Heart right ventricle (tissue), 16 donors: ENCODE measurements at regions not wholly inside any gene's neighbourhood (a gene's known extent, or its start where the extent isn't known, plus 50 kb on each side); places are given as distances from the start of the nearest gene placed in this dataset.

Experiments used
- ATAC-seq, 8 donors: fragments of 200-7000 bp; cut with Tn5 transposase; one replicate each; pipeline ENCODE4 v1.9.1; 2020; ENCODE audit warnings: mild to moderate bottlenecking in 8 of 8, moderate library complexity in 8 of 8, moderate number of reproducible peaks in 1 of 8
- DNase-seq, 2 donors: peaks; one replicate each; pipeline ENCODE4 v3.0.0-alpha.2; 2020
- H3K27ac ChIP-seq, 10 donors: fragments of 200-600 bp; sonication (generic) in 2 of 10; one replicate each; pipeline versions ENCODE4 v1.5.0 to v1.8.0; 2020 to 2022; ENCODE audit warnings: mild to moderate bottlenecking in 3 of 10
- H3K27me3 ChIP-seq, 7 donors: fragments of 200-600 bp; one replicate each; pipeline ENCODE4 v1.8.0; 2021 to 2022; ENCODE audit warnings: mild to moderate bottlenecking in 2 of 7
- H3K36me3 ChIP-seq, 9 donors: fragments of 200-600 bp; sonication (generic) in 1 of 9; one replicate each; pipeline versions ENCODE4 v1.5.0 to v1.8.0; 2020 to 2022; ENCODE audit warnings: mild to moderate bottlenecking in 2 of 9
- H3K4me1 ChIP-seq, 9 donors: fragments of 200-600 bp; sonication (generic) in 1 of 9; one replicate each; pipeline versions ENCODE4 v1.5.0 to v1.8.0; 2020 to 2022; ENCODE audit warnings: mild to moderate bottlenecking in 4 of 9
- H3K4me3 ChIP-seq, 10 donors: fragments of 200-600 bp; sonication (generic) in 2 of 10; one replicate each; pipeline versions ENCODE4 v1.5.0 to v1.8.0; 2020 to 2022; ENCODE audit warnings: mild to moderate bottlenecking in 7 of 10, moderate library complexity in 2 of 10
- H3K9me3 ChIP-seq, 11 donors: fragments of 200-600 bp in 10 of 11; sonication (generic) in 2 of 11; one replicate each; pipeline versions ENCODE4 v1.5.0 to v1.8.0; 2013 to 2022; ENCODE audit warnings: mild to moderate bottlenecking in 2 of 11, control low read depth in 1 of 11, moderate library complexity in 1 of 11
- WGBS, 2 donors: extraction: QIAGEN DNeasy Blood & Tissue Kit; methylation state at CpG; one replicate each; pipeline ENCODE4 v1.1.7; 2013; ENCODE audit warnings: inconsistent platforms in 1 of 2; 5-methylcytosine and 5-hydroxymethylcytosine counted together
- intact Hi-C, 10 donors: fragments of 100-400 bp; cut with DNase I; formaldehyde crosslinking; loops; one replicate each; pipeline versions ENCODE4 v1.11.1 to v1.14.2; 2022
- TF ChIP-seq, protein P1 (sequence below), 9 donors: fragments of 200-600 bp; sonication (generic) in 2 of 9; IDR thresholded peaks; one replicate each; pipeline versions ENCODE4 v1.5.0 to v1.8.0; 2021 to 2022; ENCODE audit warnings: antibody characterized with exemption in 9 of 9, mild to moderate bottlenecking in 5 of 9, moderate library complexity in 1 of 9
- donor health status: Arrhythmogenic right ventricular cardiomyopathy.
- donor health status: ischemic (EF 13 %, LVEDD 7.1; RV severe dilation, severe dysfunction).
- donor health status: healthy with polysubstance abuse.
- donor health status: DM: no; HTN: yes; CAD: no.
- donor health status: DM: no; HTN: no; CAD: no.
- donor health status: ischemic (EF 25% LVEDD 6.9; RV normal size, moderate dysfunction).
- donor health status: ischemic (EF 25% LVEDD 5.7; RV mildly dilated, moderate dysfunction).
- donor health status: healthy.
- donor health status: DM: yes; HTN: yes; CAD: no.
- donor health status: Ischemic cardiomyopathy.
- donor health status: ischemic (EF 35%, LVEDD 5.7; RV mildly dilated, moderate dysfunction).
- donor health status: nonischemic (EF 11% LVEDD 7.7; RV severe dilation, severe dysfunction).
- donor health status: DM: yes; HTN: yes; CAD: no.
- donor health status: PGD.
- donor health status: ischemic (EF 29% LVEDD 5.4; RV normal size, mild dysfunction).
- donor health status: nonischemic (EF 23%, LVEDD 6.1; RV moderate dilation, normal function).

DNA sequence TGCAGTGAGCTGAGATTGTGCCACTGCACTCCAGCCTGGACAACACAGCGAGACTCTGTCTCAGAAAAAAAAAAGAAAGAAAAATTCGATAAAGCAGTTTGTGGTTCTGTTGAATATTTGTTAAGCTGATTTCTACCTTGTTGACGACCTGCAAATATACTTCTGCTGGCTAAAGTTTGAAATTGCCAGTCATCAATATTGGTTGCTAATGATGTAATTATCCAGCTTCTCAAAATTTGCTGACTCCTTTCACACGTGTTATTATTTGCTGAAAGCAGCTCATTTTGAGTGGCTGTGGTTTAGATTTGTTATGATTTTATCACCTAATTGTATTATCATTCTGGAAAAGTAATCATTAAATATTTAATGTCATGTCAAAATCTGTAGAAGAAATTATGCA is 774.3 kb downstream of the QKI start:
- intact Hi-C loops: no loop called here
- no peaks in the 10 kb centered on the region for H3K27me3 ChIP-seq

GRCh38 chr6:164185471-164185871 is 771.0 kb downstream of the QKI start:
- H3K9me3 ChIP-seq: no peaks in the 10 kb centered on the region
- ATAC-seq: no peak
- H3K27ac ChIP-seq: no peak overlapping the region
- no peak overlapping the region for H3K4me3 ChIP-seq
- intact Hi-C loops: no loop called here
- no peaks in the 10 kb centered on the region for H3K27me3 ChIP-seq
- H3K4me1 ChIP-seq: no peaks in the 10 kb centered on the region
- TF ChIP-seq, protein P1, sequence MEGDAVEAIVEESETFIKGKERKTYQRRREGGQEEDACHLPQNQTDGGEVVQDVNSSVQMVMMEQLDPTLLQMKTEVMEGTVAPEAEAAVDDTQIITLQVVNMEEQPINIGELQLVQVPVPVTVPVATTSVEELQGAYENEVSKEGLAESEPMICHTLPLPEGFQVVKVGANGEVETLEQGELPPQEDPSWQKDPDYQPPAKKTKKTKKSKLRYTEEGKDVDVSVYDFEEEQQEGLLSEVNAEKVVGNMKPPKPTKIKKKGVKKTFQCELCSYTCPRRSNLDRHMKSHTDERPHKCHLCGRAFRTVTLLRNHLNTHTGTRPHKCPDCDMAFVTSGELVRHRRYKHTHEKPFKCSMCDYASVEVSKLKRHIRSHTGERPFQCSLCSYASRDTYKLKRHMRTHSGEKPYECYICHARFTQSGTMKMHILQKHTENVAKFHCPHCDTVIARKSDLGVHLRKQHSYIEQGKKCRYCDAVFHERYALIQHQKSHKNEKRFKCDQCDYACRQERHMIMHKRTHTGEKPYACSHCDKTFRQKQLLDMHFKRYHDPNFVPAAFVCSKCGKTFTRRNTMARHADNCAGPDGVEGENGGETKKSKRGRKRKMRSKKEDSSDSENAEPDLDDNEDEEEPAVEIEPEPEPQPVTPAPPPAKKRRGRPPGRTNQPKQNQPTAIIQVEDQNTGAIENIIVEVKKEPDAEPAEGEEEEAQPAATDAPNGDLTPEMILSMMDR (IDR thresholded peaks at IDR 0.05): no peak
- 70 to 82% methylated on average over 7 of the region's 7 CpGs for WGBS, 2 donors
- H3K36me3 ChIP-seq: no peaks in the 10 kb centered on the region
- DNase-seq: no peak

More for the DNA sequence above, 774.3 kb downstream of the QKI start:
- H3K9me3 ChIP-seq: no peaks in the 10 kb centered on the region
- no peak overlapping the region for H3K27ac ChIP-seq
- H3K4me1 ChIP-seq: no peaks in the 10 kb centered on the region
- no peak overlapping the region for H3K4me3 ChIP-seq
- 87 to 91% methylated on average over 4 of the region's 4 CpGs for WGBS, 2 donors
- ATAC-seq (no peak), DNase-seq (no peak)
- H3K36me3 ChIP-seq: no peaks in the 10 kb centered on the region
- TF ChIP-seq, protein P1 (IDR thresholded peaks at IDR 0.05): no peak

- H3K4me3 ChIP-seq: no peak overlapping the region
- H3K27me3 ChIP-seq: no peaks in the 10 kb centered on the region
- DNase-seq (no peak), ATAC-seq (peak in 4 of 8 donors; percentile 34 to 58 (median 50))
- TF ChIP-seq, protein P1 (IDR thresholded peaks at IDR 0.05): no peak
- H3K9me3 ChIP-seq: no peaks in the 10 kb centered on the region
- WGBS, 2 donors: 62 to 64% methylated on average over 4 of the region's 4 CpGs
- intact Hi-C loops: no loop called here
- H3K36me3 ChIP-seq: no peaks in the 10 kb centered on the region
- H3K27ac ChIP-seq: no peak overlapping the region
- no peaks in the 10 kb centered on the region for H3K4me1 ChIP-seq
Measured at GRCh38 chr6:164184410-164184809, 769.9 kb downstream of the QKI start.

- Histone ChIP-seq H3K36me3 (no peaks in the 10 kb centered on the region), H3K27ac (no peak overlapping the region), H3K4me1 (no peaks in the 10 kb centered on the region), H3K27me3 (no peaks in the 10 kb centered on the region), H3K9me3 (no peaks in the 10 kb centered on the region), H3K4me3 (no peak overlapping the region)
- WGBS, 2 donors: 83 to 93% methylated on average over 6 of the region's 6 CpGs
- DNase-seq (peak in 1 of 2 donors; percentile 20), ATAC-seq (peak in 7 of 8 donors; percentile 31 to 82 (median 50))
- intact Hi-C loops: no loop called here
- TF ChIP-seq, protein P1 (IDR thresholded peaks at IDR 0.05): no peak
Measured at GRCh38 chr6:164183556-164184123, 769.1 kb downstream of the QKI start.
